ENCODE measurements at regions not wholly inside any gene's neighbourhood (a gene's known extent, or its start where the extent isn't known, plus 50 kb on each side); places are given as distances from the start of the nearest gene placed in this dataset.

- TF ChIP-seq CTCF (IDR thresholded peaks at IDR 0.05) (no peak), POLR2AphosphoS5 (IDR thresholded peaks at IDR 0.05) (no peak), POLR2A (IDR thresholded peaks at IDR 0.05) (no peak)
Measured at GRCh38 chrX:720825-721224, 90.2 kb downstream of the SHOX start.
